T47D (cell line): ENCODE measurements at regions not wholly inside any gene's neighbourhood (a gene's known extent, or its start where the extent isn't known, plus 50 kb on each side); places are given as distances from the start of the nearest gene placed in this dataset.
A peak's percentile ranks its signal among the peaks of the same experiment; 100 is the strongest.

ENCODE experiments used
- DNase-seq, 2 experiments: peaks; one replicate each; pipeline versions ENCODE4 v3.0.0 to v3.0.0-alpha.2; 2011 to 2012; ENCODE audit warnings: low read depth in 1 of 2, low spot score in 1 of 2
- JUND ChIP-seq: IDR thresholded peaks from 2 replicates; pipeline ENCODE4 v1.6.1; 2012; ENCODE audit warnings: low read depth
- in situ Hi-C: cut with HindIII; loops from 2 replicates; pipeline ENCODE4 v1.10.0; 2016; ENCODE audit warnings: low sequenced_read_pairs, low pct_unique_long_range_greater_than_20kb

DNA sequence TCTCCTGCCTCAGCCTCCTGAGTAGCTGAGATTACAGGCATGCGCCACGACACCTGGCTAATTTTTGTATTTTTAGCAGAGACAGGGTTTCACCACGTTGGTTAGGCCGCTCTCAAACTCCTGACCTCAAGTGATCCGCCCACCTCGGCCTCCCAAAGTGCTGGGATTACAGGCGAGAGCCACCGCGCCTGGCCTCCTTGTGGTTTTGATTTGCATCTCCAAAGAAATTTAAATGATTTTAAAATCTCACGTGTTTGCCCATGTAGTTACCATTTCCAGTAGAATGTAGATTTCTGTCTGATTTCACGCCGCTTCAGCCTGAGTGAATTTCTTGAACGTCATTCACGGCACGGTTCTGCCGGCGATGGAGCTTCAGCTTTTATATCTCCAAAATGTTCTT, 55.8 kb downstream of the IGF2 start:
- no peak for TF ChIP-seq JUND

DNA sequence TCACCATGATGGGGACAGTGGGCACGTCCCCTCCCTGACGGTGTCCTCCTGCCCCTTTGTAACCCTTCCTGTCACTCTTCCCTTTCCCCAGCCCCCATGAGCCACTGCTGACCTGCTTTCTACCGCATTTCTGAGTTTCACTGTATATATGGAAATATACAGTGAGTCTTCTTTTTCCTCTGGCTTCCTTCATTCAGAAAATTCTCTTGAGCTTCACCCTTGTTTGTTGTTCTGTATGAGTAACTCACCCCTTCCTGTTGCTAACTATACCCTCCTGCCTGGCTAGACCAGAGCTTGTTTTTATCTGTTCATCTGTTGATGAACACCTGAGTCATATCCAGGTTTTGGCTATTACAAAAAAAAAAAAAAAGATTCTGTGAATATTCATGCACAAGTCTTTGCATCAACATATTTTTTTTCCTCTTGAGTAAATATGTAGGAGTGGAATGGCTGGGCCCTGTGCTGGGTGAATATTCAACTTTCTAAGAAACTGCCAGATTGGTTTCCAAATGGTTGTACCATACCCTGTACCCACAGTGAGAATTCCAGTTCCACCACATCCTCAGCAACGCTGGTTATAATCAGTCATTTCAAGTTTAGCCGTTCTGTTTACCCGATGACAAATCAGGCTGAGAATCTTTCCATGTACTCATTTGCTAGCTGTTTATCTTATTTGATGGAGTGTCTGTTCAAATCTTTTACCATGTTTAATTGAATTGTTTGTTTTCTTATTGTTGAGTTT, 62.0 kb downstream of the IGF2 start:
- peak in 1 of 2 experiments; percentile 31 for DNase-seq
- TF ChIP-seq JUND: no peak
- in situ Hi-C loops: no loop called here

More for the DNA sequence above, 55.8 kb downstream of the IGF2 start:
- no peak for DNase-seq
- in situ Hi-C loops: no loop called here

DNA sequence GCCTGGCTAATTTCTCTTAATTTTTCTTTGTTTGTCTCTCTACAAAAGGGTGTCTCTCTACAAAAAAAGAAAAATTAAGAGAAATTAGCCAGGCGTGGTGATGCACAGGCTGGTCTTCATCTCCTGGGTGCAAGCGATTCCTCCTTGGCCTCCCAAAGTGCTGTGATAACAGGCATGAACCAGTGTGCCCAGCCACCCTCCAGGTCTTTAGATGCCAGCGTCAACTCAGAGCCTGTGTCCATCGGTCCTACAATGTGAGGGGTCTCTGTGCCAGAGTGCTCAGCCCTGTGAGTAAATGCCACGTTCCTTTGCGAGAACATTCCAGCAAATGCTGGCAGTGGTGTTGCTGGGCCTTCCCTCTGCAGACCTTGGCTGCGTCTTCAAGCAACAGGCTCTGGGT, 62.7 kb downstream of the IGF2 start:
- in situ Hi-C loops: no loop called here
- DNase-seq: no peak
- TF ChIP-seq JUND: no peak

DNA sequence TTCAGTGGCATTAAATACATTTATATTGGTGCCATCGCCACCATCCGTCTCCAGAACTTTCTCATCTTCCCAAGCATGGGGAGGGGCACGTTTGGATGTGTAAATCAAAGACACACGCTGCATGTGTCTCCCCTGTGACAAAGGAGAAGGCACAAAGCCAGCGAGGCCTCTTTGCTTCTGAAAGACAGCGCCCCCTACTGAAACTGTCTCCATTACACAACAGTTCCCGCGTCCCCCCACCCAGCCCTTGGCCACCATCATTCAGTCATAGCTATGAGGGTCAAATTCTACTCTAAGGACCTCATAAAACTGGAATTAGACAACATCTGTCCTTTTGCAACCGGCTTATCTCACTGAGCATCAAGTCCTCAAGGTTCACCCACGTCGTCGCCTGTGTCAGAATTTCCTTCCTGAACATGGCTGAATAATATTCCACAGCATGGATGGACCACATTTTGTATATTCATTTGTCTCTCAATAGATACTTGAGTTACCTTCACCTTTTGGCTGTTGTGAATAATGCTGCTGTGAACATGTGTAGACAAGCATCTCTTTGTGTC, 64.8 kb downstream of the IGF2 start:
- DNase-seq: no peak
- no peak for TF ChIP-seq JUND
- in situ Hi-C loops: no loop called here

DNA sequence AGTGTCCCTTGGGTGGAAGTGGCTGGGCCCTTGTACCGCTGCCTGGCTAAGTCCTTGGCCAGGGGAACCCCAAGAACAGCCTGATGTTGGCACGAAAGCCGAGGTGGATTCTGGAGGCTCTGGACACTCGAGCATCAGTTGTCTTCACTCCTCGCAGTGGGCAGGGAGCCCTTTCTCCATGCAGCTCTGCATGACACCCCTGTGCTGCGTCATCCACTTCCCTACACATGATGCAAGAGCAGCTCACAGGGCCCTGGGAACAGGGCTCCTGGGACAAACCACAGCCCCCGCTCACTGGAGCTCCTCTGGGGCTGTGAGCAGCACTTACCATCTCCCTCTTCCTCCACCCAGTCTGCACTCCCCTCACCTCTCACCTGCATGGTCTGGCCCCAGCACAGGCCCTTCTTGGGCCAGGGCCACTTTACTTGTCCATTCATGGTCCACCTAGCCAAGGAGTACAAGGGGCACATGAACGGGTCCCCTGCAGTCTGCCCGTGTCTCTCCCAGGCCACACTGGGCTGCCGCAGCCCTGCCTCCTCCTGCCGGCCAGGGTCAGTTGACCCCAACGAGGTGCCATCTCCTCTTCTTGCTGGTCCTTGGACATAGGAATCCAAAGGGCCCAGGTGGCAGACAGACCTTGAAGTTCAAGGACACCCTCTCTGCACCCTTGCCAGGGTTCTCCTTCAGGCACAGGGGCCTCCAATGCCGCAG, 66.5 kb downstream of the IGF2 start:
- TF ChIP-seq JUND: no peak
- in situ Hi-C loops: no loop called here
- DNase-seq: no peak

DNA sequence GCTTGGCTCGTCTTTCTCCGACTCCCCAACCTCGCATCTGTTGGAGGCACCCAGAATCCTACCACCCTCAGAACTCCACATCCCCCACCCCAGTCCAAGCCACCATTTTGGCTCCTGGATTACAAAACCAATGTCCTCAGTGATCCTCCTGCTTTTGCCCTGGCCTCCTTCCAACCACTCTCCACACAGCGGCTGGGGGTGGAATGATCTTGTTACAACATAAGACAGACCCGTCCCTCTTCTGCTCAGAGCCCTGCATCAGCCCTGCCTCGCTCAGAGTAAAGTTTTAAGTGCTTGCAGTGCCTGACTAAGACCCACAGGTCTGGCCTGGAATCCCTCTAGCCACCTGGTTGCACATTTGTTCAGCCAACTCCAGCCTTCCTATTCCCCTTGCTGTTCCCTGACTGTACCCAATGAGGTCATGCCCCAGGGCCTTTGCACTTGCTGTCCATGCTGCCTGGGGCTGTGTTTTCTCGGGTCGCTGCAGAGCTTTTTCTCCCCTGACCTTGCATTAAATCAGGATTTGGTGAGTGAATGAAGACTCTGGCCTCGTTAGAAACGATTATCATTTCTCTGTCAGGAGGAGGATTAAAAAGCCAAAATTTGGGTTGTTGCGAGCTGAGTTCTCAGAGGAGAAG, 67.3 kb downstream of the IGF2 start:
- no peak for DNase-seq
- in situ Hi-C loops: no loop called here
- no peak for TF ChIP-seq JUND
